K562 (cell line): ENCODE measurements at regions not wholly inside any gene's neighbourhood (a gene's known extent, or its start where the extent isn't known, plus 50 kb on each side); places are given as distances from the start of the nearest gene placed in this dataset.

Source experiments
- ARHGAP35 ChIP-seq: fragments of 450-650 bp; IDR thresholded peaks from 2 replicates; pipeline ENCODE4 v1.6.1; 2018; ENCODE audit not compliant: partially characterized antibody
- BDP1 ChIP-seq: IDR thresholded peaks from 3 replicates; pipeline ENCODE4 v1.6.1; 2011; ENCODE audit not compliant: insufficient read length, insufficient read depth
- CTCF ChIP-seq, 3 experiments: IDR thresholded peaks in 2 of 3; conservative IDR thresholded peaks in 1 of 3; 2 replicates each; pipeline ENCODE4 v1.5.1; 2011 to 2012; ENCODE audit warnings: low read length in 3 of 3, mild to moderate bottlenecking in 3 of 3, control low read depth in 2 of 3, improper control_type of control experiment in 1 of 3, inconsistent platforms in 1 of 3, low read depth in 1 of 3, mixed read lengths in 1 of 3, moderate library complexity in 1 of 3; ENCODE audit not compliant: insufficient read depth in 2 of 3
- E2F8 ChIP-seq: fragments of 450-650 bp; IDR thresholded peaks from 2 replicates; pipeline ENCODE4 v1.7.1; 2018; ENCODE audit warnings: mild to moderate bottlenecking, low read depth; ENCODE audit not compliant: partially characterized antibody
- KAT7 ChIP-seq: sonication (generic); formaldehyde crosslinking; IDR thresholded peaks from 2 replicates; pipeline ENCODE4 v1.8.0; 2022; ENCODE audit warnings: missing genetic modification reagents, mild to moderate bottlenecking, borderline replicate concordance
- NCOA2 ChIP-seq, 2 experiments: fragments of 450-650 bp; IDR thresholded peaks; 2 replicates each; pipeline ENCODE4 v1.6.1; 2018; ENCODE audit warnings: mild to moderate bottlenecking in 2 of 2, moderate library complexity in 1 of 2; ENCODE audit not compliant: partially characterized antibody in 2 of 2
- SIX5 ChIP-seq, 2 experiments: IDR thresholded peaks; 2 replicates each; pipeline ENCODE4 v1.6.1; 2011; ENCODE audit warnings: low read length in 2 of 2, borderline replicate concordance in 1 of 2, low read depth in 1 of 2, mild to moderate bottlenecking in 1 of 2, moderate library complexity in 1 of 2; ENCODE audit not compliant: insufficient read depth in 1 of 2
- ZBTB5 ChIP-seq: fragments of 450-650 bp; IDR thresholded peaks from 2 replicates; pipeline ENCODE4 v1.6.1; 2017; ENCODE audit warnings: antibody characterized with exemption
- TF ChIP-seq, protein P1 (sequence below): fragments of 250-450 bp; sonication (Bioruptor Pico); IDR thresholded peaks from 2 replicates; pipeline ENCODE4 v1.5.0; 2020; ENCODE audit warnings: mild to moderate bottlenecking, borderline replicate concordance
- TF ChIP-seq, protein P2 (sequence below): fragments of 450-650 bp; conservative IDR thresholded peaks from 2 replicates; pipeline ENCODE4 v1.6.1; 2016; ENCODE audit warnings: missing genetic modification characterization, low read depth, mild to moderate bottlenecking, control low read depth, missing compliant biosample characterization

DNA sequence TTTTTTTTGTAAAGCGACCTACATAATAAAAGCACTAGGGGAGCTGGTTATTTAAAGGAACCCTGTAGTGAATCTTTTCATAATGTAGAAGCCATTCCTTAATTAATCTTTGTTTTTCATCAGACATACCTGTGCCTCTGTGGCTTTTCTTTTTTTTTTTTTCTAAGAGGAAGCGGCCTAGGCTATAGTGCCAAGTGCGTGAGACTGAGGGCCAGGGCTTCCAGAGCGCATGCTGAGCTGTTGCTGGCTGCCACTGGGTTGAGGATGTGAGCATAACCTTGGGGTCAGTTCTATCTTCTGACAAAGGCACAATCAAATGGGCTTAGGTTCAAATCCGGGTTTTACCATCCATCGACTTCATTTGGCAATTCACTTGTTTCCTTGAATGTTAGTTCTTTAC lies 103.7 kb downstream of the NEUROD6 start:
- TF ChIP-seq ARHGAP35 (no peak), E2F8 (no peak), CTCF (IDR thresholded peaks at IDR 0.05 in 2 of 3, conservative IDR thresholded peaks at IDR 0.05 in 1 of 3; ENCODE audit: insufficient read depth in 2 of 3, low read depth in 1 of 3, low read length in 3 of 3) (no peak), KAT7 (CRISPR knock-in tag) (no peak), BDP1 (no peak), SIX5 (IDR thresholded peaks at IDR 0.05; ENCODE audit: borderline replicate concordance in 1 of 2, insufficient read depth in 1 of 2, low read depth in 1 of 2, low read length in 2 of 2) (no peak), NCOA2 (IDR thresholded peaks at IDR 0.05; ENCODE audit: partially characterized antibody in 2 of 2) (no peak), ZBTB5 (no peak)
- TF ChIP-seq, protein P1, sequence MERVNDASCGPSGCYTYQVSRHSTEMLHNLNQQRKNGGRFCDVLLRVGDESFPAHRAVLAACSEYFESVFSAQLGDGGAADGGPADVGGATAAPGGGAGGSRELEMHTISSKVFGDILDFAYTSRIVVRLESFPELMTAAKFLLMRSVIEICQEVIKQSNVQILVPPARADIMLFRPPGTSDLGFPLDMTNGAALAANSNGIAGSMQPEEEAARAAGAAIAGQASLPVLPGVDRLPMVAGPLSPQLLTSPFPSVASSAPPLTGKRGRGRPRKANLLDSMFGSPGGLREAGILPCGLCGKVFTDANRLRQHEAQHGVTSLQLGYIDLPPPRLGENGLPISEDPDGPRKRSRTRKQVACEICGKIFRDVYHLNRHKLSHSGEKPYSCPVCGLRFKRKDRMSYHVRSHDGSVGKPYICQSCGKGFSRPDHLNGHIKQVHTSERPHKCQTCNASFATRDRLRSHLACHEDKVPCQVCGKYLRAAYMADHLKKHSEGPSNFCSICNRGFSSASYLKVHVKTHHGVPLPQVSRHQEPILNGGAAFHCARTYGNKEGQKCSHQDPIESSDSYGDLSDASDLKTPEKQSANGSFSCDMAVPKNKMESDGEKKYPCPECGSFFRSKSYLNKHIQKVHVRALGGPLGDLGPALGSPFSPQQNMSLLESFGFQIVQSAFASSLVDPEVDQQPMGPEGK (CRISPR knock-in tag), result no peak
- TF ChIP-seq, protein P2, sequence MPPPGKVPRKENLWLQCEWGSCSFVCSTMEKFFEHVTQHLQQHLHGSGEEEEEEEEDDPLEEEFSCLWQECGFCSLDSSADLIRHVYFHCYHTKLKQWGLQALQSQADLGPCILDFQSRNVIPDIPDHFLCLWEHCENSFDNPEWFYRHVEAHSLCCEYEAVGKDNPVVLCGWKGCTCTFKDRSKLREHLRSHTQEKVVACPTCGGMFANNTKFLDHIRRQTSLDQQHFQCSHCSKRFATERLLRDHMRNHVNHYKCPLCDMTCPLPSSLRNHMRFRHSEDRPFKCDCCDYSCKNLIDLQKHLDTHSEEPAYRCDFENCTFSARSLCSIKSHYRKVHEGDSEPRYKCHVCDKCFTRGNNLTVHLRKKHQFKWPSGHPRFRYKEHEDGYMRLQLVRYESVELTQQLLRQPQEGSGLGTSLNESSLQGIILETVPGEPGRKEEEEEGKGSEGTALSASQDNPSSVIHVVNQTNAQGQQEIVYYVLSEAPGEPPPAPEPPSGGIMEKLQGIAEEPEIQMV, result no peak
